ENCODE measurements at regions not wholly inside any gene's neighbourhood (a gene's known extent, or its start where the extent isn't known, plus 50 kb on each side); places are given as distances from the start of the nearest gene placed in this dataset.

GRCh38 chr5:68161156-68161555 is 54.4 kb upstream of the PIK3R1 start:
- no peak for FAIRE-seq

DNA sequence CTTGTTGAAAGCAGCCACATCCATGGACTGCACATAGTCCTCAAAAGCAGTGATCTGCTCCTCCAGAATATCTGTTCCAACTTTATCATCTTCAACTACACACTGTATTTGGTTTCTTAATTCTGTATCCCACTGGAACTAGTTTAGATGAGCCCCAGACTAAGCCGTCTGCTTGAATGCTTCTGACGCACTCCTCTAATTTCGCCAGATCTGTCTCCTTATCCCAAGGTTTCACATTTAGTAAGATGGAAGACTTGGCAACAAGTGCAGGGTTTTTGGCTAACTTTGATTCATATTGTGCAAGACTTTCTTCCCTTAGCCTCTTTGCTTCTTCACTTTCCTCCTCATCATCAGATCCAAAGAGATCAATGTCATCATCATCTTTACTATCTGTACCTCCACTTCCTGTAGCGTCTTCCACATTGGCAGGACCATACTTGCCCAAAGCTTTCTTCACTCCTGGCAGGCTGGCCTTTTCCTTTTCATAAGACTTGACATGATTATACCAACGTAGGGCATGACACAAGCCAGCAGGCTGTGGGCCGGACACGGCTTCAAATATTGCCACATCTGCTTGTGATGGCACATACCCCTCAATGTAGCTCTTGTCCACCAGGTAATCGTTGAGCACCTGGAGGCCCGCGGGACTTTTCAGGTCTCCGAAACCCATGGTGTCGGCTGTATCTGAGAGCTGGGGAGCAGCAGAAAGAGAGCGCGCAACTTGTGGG is 56.2 kb upstream of the PIK3R1 start:
- FAIRE-seq: no peak

DNA sequence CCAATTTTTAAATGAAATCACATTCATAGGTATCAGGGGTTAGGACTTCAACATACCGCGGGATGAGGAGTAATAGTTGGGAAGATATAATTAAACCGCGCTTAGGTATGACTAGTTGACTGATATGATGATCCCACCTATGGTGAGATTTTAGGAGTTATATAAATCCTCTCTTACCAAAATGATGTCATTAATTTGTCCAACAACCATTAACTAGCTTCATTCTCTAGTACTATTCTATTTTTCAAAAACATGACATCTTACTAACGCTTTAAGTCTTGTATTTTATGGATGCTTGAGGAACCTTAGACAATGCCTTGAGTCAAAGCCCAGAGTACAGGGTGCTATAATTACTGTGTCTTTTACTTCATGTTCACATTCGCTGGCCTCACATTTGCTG is 59.6 kb upstream of the PIK3R1 start:
- no peak for FAIRE-seq

GRCh38 chr5:68154119-68154857 is 61.3 kb upstream of the PIK3R1 start:
- no peak for FAIRE-seq

DNA sequence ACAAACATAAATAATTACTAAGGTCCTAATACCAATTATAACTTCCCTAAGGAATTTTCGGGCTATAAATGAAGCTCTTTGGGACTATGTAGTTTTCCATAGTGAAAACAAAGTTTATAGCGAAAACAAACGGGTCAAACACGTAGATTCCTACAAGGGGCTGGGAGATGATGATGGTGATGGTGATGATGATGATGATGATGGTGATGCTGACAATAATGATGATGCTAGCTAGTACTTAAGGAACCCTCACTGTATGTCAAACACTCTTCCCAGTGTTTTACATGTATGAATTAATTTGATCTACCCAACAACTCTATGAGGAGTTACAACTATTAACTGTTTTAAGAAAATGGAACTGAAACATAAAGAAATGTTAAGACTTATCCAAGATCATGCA is 63.7 kb upstream of the PIK3R1 start:
- no peak for FAIRE-seq

DNA sequence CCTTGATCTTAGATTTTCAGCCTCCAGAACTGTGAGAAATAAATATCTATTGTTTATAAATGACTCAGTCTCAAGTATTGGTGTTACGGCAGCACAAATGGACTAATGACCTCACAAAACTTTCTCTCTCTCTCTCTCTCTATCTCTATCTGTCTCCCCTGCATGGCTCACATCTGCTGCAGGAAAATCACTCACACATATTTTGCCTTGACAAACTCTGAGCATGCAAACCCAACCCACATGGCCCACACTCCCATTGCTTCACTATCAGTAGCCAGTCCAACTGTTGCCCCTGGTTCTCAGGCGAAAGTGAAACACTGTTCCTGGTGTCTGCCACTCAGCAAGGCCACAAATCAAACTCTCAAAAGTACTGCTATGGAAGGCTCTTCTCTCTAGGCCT is 66.4 kb upstream of the PIK3R1 start:
- no peak for FAIRE-seq

DNA sequence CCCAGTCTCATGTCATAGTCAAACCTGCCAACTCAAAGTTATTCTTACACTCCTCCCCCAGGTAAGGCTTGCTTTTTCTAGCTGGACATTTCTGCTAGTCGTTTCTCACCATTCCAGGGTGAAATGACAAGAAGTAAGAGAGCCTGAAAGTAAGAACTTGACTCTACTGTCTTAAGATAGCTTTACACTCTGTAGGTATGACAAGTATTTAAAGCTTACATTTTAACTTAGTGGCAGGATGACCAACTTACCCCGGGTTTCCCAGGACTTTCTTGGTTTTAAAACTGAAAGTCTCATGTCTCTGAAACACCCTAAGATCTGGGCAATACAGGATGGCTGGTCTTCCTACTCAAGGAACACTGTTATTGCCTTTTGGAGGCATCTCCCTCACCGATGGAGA is 67.5 kb upstream of the PIK3R1 start:
- no peak for FAIRE-seq

GRCh38 chr5:68147659-68148058 is 67.9 kb upstream of the PIK3R1 start:
- no peak for FAIRE-seq

DNA sequence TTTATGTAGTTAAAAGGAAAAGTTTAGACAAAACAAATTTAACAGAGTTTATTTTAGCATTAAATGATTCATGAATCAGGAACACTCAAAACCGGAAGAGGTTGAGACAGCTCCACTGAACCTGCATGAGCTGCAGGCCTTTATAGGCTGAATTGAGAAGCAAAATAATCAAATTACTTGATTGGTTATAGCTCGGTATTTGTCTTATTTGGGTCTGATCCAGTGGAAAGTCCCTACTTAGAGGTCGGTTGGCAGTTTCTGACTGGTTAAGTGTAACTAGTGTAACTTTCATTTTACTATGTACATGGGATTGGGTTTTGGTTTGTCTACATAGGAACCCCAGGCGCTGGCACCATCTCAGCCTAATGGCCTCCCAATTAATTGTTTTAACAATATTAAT is 74.1 kb upstream of the PIK3R1 start:
- FAIRE-seq: no peak

GRCh38 chr5:68140763-68141162 is 74.8 kb upstream of the PIK3R1 start:
- FAIRE-seq: no peak

DNA sequence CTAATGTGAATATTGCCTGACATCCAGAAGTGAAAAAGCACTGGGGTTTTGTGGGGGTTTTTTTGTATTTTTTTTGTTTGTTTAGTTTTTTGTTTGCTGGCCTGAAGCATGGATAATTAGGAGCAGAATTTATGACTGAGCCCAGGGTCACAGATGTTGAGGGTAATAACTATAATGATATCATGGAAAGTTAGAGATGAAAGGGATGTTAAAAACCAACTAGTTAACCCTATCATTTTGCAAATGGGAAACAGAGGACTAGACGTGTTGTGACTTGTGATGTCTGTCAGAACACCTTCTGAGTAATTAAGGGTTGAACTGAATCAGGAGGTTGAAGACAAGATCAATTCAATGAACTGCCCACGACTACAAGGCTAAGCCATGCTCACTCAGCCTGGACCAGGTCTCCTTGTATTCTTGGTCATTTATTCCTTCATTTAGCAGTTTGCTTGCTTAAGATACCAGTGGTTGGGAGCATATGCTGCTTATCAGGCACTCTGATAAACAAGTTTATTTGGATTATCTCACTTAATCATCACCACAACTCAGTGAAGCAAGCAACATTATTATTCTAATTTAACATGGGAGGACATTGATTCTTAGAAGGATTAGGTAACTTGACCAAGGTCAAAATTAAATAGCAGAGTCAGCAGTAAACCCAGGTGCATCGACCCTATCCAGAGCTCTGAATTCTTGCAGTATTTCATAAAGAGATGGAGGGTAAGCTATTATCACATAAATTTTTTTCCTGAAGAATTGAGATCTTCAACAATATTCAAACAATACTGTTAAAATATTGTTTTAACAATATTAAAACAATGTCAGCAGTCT is 75.7 kb upstream of the PIK3R1 start:
- FAIRE-seq: no peak

DNA sequence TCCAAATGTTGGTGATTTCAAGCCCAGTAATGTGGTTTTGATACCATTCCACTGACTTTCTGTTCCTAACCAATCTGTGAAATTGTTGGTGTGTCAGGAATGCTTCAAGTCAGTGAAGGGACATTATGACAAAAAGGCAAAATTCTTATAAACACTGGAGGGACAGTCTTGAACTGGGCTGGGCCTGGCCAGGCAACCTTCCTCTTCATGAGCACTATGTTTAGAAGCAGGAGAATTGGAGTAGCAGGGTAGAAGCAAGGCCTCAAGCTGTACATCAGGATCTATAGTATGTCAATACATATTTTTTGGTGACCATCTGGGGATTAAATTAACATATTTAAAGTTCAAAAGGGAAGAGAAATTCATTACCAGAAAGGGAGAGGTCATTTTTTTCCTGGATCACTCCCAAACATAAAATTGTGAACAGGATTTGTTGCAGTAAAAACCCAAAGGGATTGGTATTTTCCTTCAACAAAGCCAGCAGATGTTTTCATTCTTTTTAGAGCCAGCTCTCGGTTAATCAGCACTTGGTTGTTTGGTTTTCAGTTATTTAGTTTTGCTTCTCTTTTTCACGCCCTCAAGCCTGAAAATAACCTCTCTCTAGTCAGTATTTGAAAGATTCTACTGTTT is 77.9 kb upstream of the PIK3R1 start:
- no peak for FAIRE-seq

DNA sequence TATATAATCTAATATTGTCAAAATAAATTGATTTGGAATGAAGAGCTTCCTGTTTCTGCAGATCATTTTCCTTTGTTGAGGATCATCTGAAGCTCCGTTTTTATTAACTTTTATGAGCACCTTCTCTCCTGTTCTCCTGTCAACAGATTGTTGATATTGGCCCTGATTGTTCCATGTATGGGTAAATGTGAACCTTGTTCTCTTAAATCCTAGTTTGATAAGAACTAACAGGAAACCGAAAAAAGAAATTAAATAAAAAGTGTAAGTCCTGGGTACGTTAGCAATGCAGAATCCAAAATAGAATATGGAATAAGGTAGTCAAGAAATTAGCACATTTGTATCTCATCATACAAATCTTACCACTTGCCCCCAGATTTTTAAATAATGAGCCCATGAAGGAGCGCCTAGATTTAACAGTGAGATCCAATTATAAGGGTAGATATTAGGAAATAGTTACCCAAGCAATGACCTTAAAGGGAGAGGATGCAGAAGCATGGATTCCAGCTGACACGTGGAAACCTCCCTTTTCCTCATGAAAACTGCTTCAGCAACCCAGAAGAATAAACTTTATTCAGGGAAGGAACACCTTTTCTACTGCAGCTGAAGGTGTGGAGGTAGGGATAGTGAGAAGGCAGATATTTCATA is 80.8 kb upstream of the PIK3R1 start:
- FAIRE-seq: no peak

DNA sequence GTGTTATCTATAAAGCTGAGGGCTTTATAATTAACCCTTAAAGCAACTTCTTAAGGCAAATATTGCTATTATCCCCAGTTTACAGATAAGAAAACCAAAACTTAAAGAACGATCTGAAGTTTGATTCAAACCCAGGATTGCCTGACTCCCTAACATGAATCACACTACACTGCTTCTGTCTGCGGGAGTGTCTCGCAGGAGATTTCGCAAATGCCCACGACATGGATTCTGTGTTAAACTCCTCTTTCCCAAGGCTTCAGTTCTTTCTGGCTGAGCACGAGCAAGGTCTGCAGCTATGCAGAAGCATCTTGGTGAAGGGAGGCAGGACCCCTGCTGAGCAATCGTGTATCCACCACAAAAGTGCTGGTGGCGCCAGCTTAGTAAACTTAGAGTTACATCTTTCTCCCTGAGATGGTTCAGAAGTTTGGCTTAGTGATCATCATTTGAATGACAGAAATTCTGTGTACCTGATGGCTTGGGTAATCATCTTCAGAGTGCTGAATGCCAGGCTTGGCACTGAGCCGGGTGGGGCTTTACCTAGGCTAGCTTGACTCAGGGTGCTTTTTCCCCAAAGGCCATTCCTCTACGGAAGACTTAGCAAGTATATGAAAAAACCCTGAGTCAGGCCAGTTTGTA is 81.4 kb upstream of the PIK3R1 start:
- no peak for FAIRE-seq

DNA sequence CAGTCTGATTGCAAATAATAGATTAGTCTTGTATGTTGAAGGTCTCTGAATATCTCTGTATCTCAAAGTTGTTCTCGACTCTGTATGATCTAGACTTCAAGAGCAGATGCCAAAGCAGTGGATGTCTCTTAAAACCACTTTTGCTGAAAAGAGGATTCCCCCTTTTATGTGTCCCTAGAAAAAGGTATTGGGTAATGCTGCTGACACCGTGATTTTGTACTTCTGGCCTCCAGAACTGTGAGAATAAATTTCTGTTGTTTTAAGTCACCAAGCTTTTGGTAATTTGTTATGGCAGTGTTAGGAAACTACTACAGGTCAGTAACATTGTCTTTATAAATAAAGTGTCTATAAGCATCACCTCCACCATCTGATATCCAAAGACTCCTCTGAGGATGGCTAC is 85.3 kb upstream of the PIK3R1 start:
- FAIRE-seq: no peak

- no peak for FAIRE-seq
Measured at GRCh38 chr5:68129364-68129763, 86.2 kb upstream of the PIK3R1 start.

DNA sequence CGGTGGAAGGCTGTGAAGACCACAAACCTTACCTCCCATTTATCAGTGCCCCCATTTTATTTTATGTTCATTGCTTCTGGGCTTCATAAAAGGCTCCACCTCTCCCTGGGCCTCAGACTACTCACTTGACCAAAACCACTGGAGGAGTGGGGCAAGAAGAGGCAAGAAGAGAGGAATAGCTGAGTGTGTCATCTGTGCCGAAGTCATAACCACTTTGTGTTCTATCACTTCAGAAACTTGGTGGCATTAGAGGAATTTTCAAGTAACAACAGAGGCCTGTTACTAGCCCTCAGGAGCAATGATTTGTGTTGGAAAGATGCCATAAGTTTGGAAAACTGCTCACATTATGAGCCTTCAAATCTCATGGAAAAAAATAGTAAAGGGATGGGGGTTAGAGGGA is 88.7 kb upstream of the PIK3R1 start:
- no peak for FAIRE-seq

DNA sequence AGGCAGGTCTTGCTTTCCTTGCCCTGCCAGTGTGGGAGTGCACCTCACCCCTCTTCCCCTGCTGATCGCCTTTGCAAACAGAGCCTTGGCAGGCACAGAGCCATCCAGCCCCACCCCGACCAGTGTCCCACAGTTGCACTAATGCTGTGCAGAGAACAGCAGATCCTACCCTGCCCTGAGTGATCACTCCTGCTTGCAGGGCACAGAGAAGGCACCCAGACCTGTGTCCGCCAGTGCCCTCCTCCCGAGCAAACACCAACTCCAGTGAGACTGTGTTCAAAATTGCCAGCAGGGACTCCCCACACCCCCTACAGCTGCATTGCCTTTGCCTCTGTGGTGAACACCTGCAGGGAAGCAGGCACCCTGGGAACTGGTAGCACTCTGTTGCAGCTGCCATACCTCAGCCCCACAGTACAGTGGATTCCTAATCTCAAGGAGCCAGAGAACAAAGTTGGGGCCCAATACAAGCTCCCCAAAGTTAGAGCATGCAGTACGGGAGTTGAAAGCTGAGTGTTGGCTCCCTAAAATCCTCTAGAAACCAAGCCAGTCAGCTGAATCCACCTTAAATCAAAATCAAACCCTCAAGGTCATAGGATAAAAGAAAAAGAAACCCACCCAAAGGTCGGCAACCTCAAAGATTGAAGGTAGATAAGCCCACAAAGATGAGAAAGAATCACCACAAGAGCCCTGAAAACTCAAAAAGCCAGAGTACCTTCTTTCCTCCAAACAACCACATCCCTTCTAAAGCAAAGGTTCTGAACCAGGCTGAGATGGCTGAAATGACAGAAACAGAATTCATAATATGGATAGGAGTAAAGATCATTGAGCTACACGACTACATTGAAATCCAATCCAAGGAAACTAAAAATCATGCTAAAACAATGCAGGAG is 92.9 kb upstream of the PIK3R1 start:
- FAIRE-seq: no peak

GRCh38 chr5:68116868-68117411 is 98.6 kb upstream of the PIK3R1 start:
- no peak for FAIRE-seq

GRCh38 chr5:68116408-68116807 is 99.1 kb upstream of the PIK3R1 start:
- FAIRE-seq: no peak

- no peak for FAIRE-seq
Measured at GRCh38 chr5:68115584-68115983, 100.0 kb upstream of the PIK3R1 start.

All from islet of Langerhans (tissue), 1 donor.